GM21529 (cell line): ENCODE measurements at regions not wholly inside any gene's neighbourhood (a gene's known extent, or its start where the extent isn't known, plus 50 kb on each side); places are given as distances from the start of the nearest gene placed in this dataset.
A peak's percentile ranks its signal among the peaks of the same experiment; 100 is the strongest.
"Not testable (repeated sequence)": the region's sequence is repeated elsewhere in the genome, so short reads cannot be mapped to it uniquely, and the experiment has no call there.

Experiments
- ATAC-seq: cut with Tn5 transposase; IDR thresholded peaks from one replicate; pipeline ENCODE4 v1.9.1; 2021; ENCODE audit not compliant: unreplicated experiment

- ATAC-seq, result no peak
Measured at GRCh38 chr3:21979706-21980105, 228.7 kb upstream of the ZNF385D start.

- ATAC-seq, result no peak
Measured at GRCh38 chr3:21989341-21990042, 238.5 kb upstream of the ZNF385D start.

- ATAC-seq, result no peak
Measured at GRCh38 chr3:21991061-21991460, 240.1 kb upstream of the ZNF385D start.

- ATAC-seq, result no peak
Measured at GRCh38 chr3:21995079-21995607, 244.1 kb upstream of the ZNF385D start.

- no peak for ATAC-seq
Measured at GRCh38 chr3:22007368-22007767, 256.4 kb upstream of the ZNF385D start.

GRCh38 chr3:22010997-22011396 is 260.0 kb upstream of the ZNF385D start:
- no peak for ATAC-seq

GRCh38 chr3:22012471-22012870 is 261.5 kb upstream of the ZNF385D start:
- no peak for ATAC-seq

GRCh38 chr3:22013641-22014040 is 262.6 kb upstream of the ZNF385D start:
- ATAC-seq, result no peak

GRCh38 chr3:22016197-22016596 is 265.2 kb upstream of the ZNF385D start:
- no peak for ATAC-seq

- not testable (repeated sequence) for ATAC-seq
Measured at GRCh38 chr3:22024638-22025037, 273.6 kb upstream of the ZNF385D start.

- no peak for ATAC-seq
Measured at GRCh38 chr3:22029480-22029879, 278.5 kb upstream of the ZNF385D start.

- ATAC-seq, result no peak
Measured at GRCh38 chr3:22039161-22039560, 288.2 kb upstream of the ZNF385D start.

GRCh38 chr3:22040150-22040549 is 289.1 kb upstream of the ZNF385D start:
- no peak for ATAC-seq

- ATAC-seq, result no peak
Measured at GRCh38 chr3:22045882-22046281, 294.9 kb upstream of the ZNF385D start.

GRCh38 chr3:22063500-22063899 is 312.5 kb upstream of the ZNF385D start:
- no peak for ATAC-seq

GRCh38 chr3:22068619-22069018 is 317.6 kb upstream of the ZNF385D start:
- no peak for ATAC-seq

GRCh38 chr3:22088204-22088603 is 337.2 kb upstream of the ZNF385D start:
- no peak for ATAC-seq

- peak; percentile 92 for ATAC-seq
Measured at GRCh38 chr3:22089284-22089683, 338.3 kb upstream of the ZNF385D start.

GRCh38 chr3:22091329-22091728 is 340.3 kb upstream of the ZNF385D start:
- ATAC-seq, result no peak

GRCh38 chr3:22098021-22098420 is 347.0 kb upstream of the ZNF385D start:
- no peak for ATAC-seq

GRCh38 chr3:22101351-22101750 is 350.3 kb upstream of the ZNF385D start:
- ATAC-seq, result no peak

- no peak for ATAC-seq
Measured at GRCh38 chr3:22101811-22102210, 350.8 kb upstream of the ZNF385D start.

- no peak for ATAC-seq
Measured at GRCh38 chr3:22103423-22103822, 352.4 kb upstream of the ZNF385D start.
